ENCODE measurements at regions not wholly inside any gene's neighbourhood (a gene's known extent, or its start where the extent isn't known, plus 50 kb on each side); places are given as distances from the start of the nearest gene placed in this dataset.

- no peaks in the 10 kb centered on the region for H3K36me3 ChIP-seq (ENCODE audit: control insufficient read depth, insufficient read depth, low read length)
- H3K4me1 ChIP-seq (ENCODE audit: control insufficient read depth, insufficient read depth, low read length) = no peaks in the 10 kb centered on the region
- H3K27ac ChIP-seq (ENCODE audit: insufficient read depth, low read depth, low read length, poor library complexity, severe bottlenecking) = no peak overlapping the region
- WGBS, 2 experiments = 94 to 96% methylated on average over 3 of the region's 3 CpGs
- H3K27me3 ChIP-seq (ENCODE audit: control insufficient read depth, insufficient read depth, low read length, poor library complexity, severe bottlenecking) = no peaks in the 10 kb centered on the region
- no peaks in the 10 kb centered on the region for H3K9me3 ChIP-seq (ENCODE audit: control insufficient read depth, low read length)
- H3K4me3 ChIP-seq (ENCODE audit: insufficient read depth, low read depth, low read length) = no peak overlapping the region
These were observed 857.0 kb upstream of the HTR2C start for GRCh38 chrX:113726898-113727297.

GRCh38 chrX:113726466-113726865 is 857.4 kb upstream of the HTR2C start:
- Histone ChIP-seq H3K36me3 (ENCODE audit: control insufficient read depth, insufficient read depth, low read length) (no peaks in the 10 kb centered on the region), H3K9me3 (ENCODE audit: control insufficient read depth, low read length) (no peaks in the 10 kb centered on the region), H3K4me1 (ENCODE audit: control insufficient read depth, insufficient read depth, low read length) (no peaks in the 10 kb centered on the region), H3K4me3 (ENCODE audit: insufficient read depth, low read depth, low read length) (no peak overlapping the region), H3K27me3 (ENCODE audit: control insufficient read depth, insufficient read depth, low read length, poor library complexity, severe bottlenecking) (no peaks in the 10 kb centered on the region), H3K27ac (ENCODE audit: insufficient read depth, low read depth, low read length, poor library complexity, severe bottlenecking) (no peak overlapping the region)
- 93 to 97% methylated on average over 4 of the region's 4 CpGs for WGBS, 2 experiments

GRCh38 chrX:113726009-113726408 is 857.9 kb upstream of the HTR2C start:
- no peak overlapping the region for H3K4me3 ChIP-seq (ENCODE audit: insufficient read depth, low read depth, low read length)
- no peaks in the 10 kb centered on the region for H3K36me3 ChIP-seq (ENCODE audit: control insufficient read depth, insufficient read depth, low read length)
- H3K27me3 ChIP-seq (ENCODE audit: control insufficient read depth, insufficient read depth, low read length, poor library complexity, severe bottlenecking) = no peaks in the 10 kb centered on the region
- H3K27ac ChIP-seq (ENCODE audit: insufficient read depth, low read depth, low read length, poor library complexity, severe bottlenecking) = no peak overlapping the region
- WGBS, 2 experiments = 85 to 96% methylated on average over 2 of the region's 3 CpGs
- no peaks in the 10 kb centered on the region for H3K4me1 ChIP-seq (ENCODE audit: control insufficient read depth, insufficient read depth, low read length)
- no peaks in the 10 kb centered on the region for H3K9me3 ChIP-seq (ENCODE audit: control insufficient read depth, low read length)

GRCh38 chrX:113699939-113700338 is 859.3 kb upstream of the AMOT start:
- Histone ChIP-seq H3K27ac (ENCODE audit: insufficient read depth, low read depth, low read length, poor library complexity, severe bottlenecking) (no peak overlapping the region), H3K27me3 (ENCODE audit: control insufficient read depth, insufficient read depth, low read length, poor library complexity, severe bottlenecking) (no peaks in the 10 kb centered on the region), H3K4me1 (ENCODE audit: control insufficient read depth, insufficient read depth, low read length) (no peaks in the 10 kb centered on the region), H3K4me3 (ENCODE audit: insufficient read depth, low read depth, low read length) (no peak overlapping the region), H3K9me3 (ENCODE audit: control insufficient read depth, low read length) (no peaks in the 10 kb centered on the region), H3K36me3 (ENCODE audit: control insufficient read depth, insufficient read depth, low read length) (no peaks in the 10 kb centered on the region)
- WGBS, 2 experiments = 96 to 98% methylated on average over 3 of the region's 3 CpGs

- no CpG with 5 or more reads among the region's 1 CpG for WGBS, 2 experiments
- Histone ChIP-seq H3K4me3 (ENCODE audit: insufficient read depth, low read depth, low read length) (no peak overlapping the region), H3K36me3 (ENCODE audit: control insufficient read depth, insufficient read depth, low read length) (no peaks in the 10 kb centered on the region), H3K27me3 (ENCODE audit: control insufficient read depth, insufficient read depth, low read length, poor library complexity, severe bottlenecking) (no peaks in the 10 kb centered on the region), H3K4me1 (ENCODE audit: control insufficient read depth, insufficient read depth, low read length) (no peaks in the 10 kb centered on the region), H3K9me3 (ENCODE audit: control insufficient read depth, low read length) (no peaks in the 10 kb centered on the region), H3K27ac (ENCODE audit: insufficient read depth, low read depth, low read length, poor library complexity, severe bottlenecking) (no peak overlapping the region)
These were observed 834.6 kb upstream of the AMOT start for GRCh38 chrX:113675278-113675677.

- Histone ChIP-seq H3K27me3 (ENCODE audit: control insufficient read depth, insufficient read depth, low read length, poor library complexity, severe bottlenecking) (no peaks in the 10 kb centered on the region), H3K4me3 (ENCODE audit: insufficient read depth, low read depth, low read length) (no peak overlapping the region), H3K36me3 (ENCODE audit: control insufficient read depth, insufficient read depth, low read length) (no peaks in the 10 kb centered on the region), H3K9me3 (ENCODE audit: control insufficient read depth, low read length) (no peaks in the 10 kb centered on the region), H3K27ac (ENCODE audit: insufficient read depth, low read depth, low read length, poor library complexity, severe bottlenecking) (no peak overlapping the region), H3K4me1 (ENCODE audit: control insufficient read depth, insufficient read depth, low read length) (no peaks in the 10 kb centered on the region)
- WGBS, 2 experiments = 60 to 62% methylated on average over 1 of the region's 2 CpGs
These were observed 810.7 kb upstream of the AMOT start for GRCh38 chrX:113651306-113651705.

GRCh38 chrX:113644426-113644825 is 803.8 kb upstream of the AMOT start:
- Histone ChIP-seq H3K4me3 (ENCODE audit: insufficient read depth, low read depth, low read length) (no peak overlapping the region), H3K9me3 (ENCODE audit: control insufficient read depth, low read length) (no peaks in the 10 kb centered on the region), H3K36me3 (ENCODE audit: control insufficient read depth, insufficient read depth, low read length) (no peaks in the 10 kb centered on the region), H3K27ac (ENCODE audit: insufficient read depth, low read depth, low read length, poor library complexity, severe bottlenecking) (no peak overlapping the region), H3K4me1 (ENCODE audit: control insufficient read depth, insufficient read depth, low read length) (no peaks in the 10 kb centered on the region), H3K27me3 (ENCODE audit: control insufficient read depth, insufficient read depth, low read length, poor library complexity, severe bottlenecking) (no peaks in the 10 kb centered on the region)
- 97% methylated on average over 2 of the region's 3 CpGs; no CpG with 5 or more reads in 1 of the 2 experiments for WGBS, 2 experiments

GRCh38 chrX:113634565-113634964 is 793.9 kb upstream of the AMOT start:
- H3K4me1 ChIP-seq (ENCODE audit: control insufficient read depth, insufficient read depth, low read length) = no peaks in the 10 kb centered on the region
- no peak overlapping the region for H3K4me3 ChIP-seq (ENCODE audit: insufficient read depth, low read depth, low read length)
- H3K27me3 ChIP-seq (ENCODE audit: control insufficient read depth, insufficient read depth, low read length, poor library complexity, severe bottlenecking) = no peaks in the 10 kb centered on the region
- 91 to 97% methylated on average over 2 of the region's 2 CpGs for WGBS, 2 experiments
- no peak overlapping the region for H3K27ac ChIP-seq (ENCODE audit: insufficient read depth, low read depth, low read length, poor library complexity, severe bottlenecking)
- no peaks in the 10 kb centered on the region for H3K9me3 ChIP-seq (ENCODE audit: control insufficient read depth, low read length)
- H3K36me3 ChIP-seq (ENCODE audit: control insufficient read depth, insufficient read depth, low read length) = no peaks in the 10 kb centered on the region

- no peaks in the 10 kb centered on the region for H3K27me3 ChIP-seq (ENCODE audit: control insufficient read depth, insufficient read depth, low read length, poor library complexity, severe bottlenecking)
- H3K36me3 ChIP-seq (ENCODE audit: control insufficient read depth, insufficient read depth, low read length) = no peaks in the 10 kb centered on the region
- H3K4me1 ChIP-seq (ENCODE audit: control insufficient read depth, insufficient read depth, low read length) = no peaks in the 10 kb centered on the region
- no peak overlapping the region for H3K27ac ChIP-seq (ENCODE audit: insufficient read depth, low read depth, low read length, poor library complexity, severe bottlenecking)
- H3K9me3 ChIP-seq (ENCODE audit: control insufficient read depth, low read length) = no peaks in the 10 kb centered on the region
- WGBS, 2 experiments = 94 to 100% methylated on average over 2 of the region's 3 CpGs
- H3K4me3 ChIP-seq (ENCODE audit: insufficient read depth, low read depth, low read length) = no peak overlapping the region
These were observed 788.7 kb upstream of the AMOT start for GRCh38 chrX:113629326-113629725.

GRCh38 chrX:113594123-113594841 is 753.7 kb upstream of the AMOT start:
- Histone ChIP-seq H3K27me3 (ENCODE audit: control insufficient read depth, insufficient read depth, low read length, poor library complexity, severe bottlenecking) (no peaks in the 10 kb centered on the region), H3K4me1 (ENCODE audit: control insufficient read depth, insufficient read depth, low read length) (no peaks in the 10 kb centered on the region), H3K36me3 (ENCODE audit: control insufficient read depth, insufficient read depth, low read length) (no peaks in the 10 kb centered on the region), H3K27ac (ENCODE audit: insufficient read depth, low read depth, low read length, poor library complexity, severe bottlenecking) (no peak overlapping the region), H3K9me3 (ENCODE audit: control insufficient read depth, low read length) (no peaks in the 10 kb centered on the region), H3K4me3 (ENCODE audit: insufficient read depth, low read depth, low read length) (no peak overlapping the region)
- WGBS, 2 experiments = 95 to 100% methylated on average over 5 of the region's 6 CpGs

Data from ectodermal cell (in vitro differentiated cells).